Neuron (in vitro differentiated cells): ENCODE measurements at regions not wholly inside any gene's neighbourhood (a gene's known extent, or its start where the extent isn't known, plus 50 kb on each side); places are given as distances from the start of the nearest gene placed in this dataset.

Experiments used
- H2AFZ ChIP-seq: one replicate; pipeline ENCODE4 v1.6.1; 2013; ENCODE audit warnings: low read depth, mild to moderate bottlenecking, inconsistent platforms, low read length, moderate library complexity
- H3K27me3 ChIP-seq: one replicate; pipeline ENCODE4 v1.6.1; 2013; ENCODE audit warnings: low read length; ENCODE audit not compliant: insufficient read depth
- H3K36me3 ChIP-seq: one replicate; pipeline ENCODE4 v1.6.1; 2013; ENCODE audit warnings: low read length; ENCODE audit not compliant: insufficient read depth
- H3K4me1 ChIP-seq: one replicate; pipeline ENCODE4 v1.6.1; 2013; ENCODE audit warnings: low read length; ENCODE audit not compliant: insufficient read depth
- H3K4me3 ChIP-seq: 2 replicates; pipeline ENCODE4 v1.5.1; 2013; ENCODE audit warnings: mild to moderate bottlenecking, low read length, moderate library complexity
- H3K9me3 ChIP-seq: one replicate; pipeline ENCODE4 v1.6.1; 2013; ENCODE audit warnings: low read length

- H3K4me1 ChIP-seq: no peaks in the 10 kb centered on the region
- H3K27me3 ChIP-seq: no peaks in the 10 kb centered on the region
- H2AFZ ChIP-seq: no peak overlapping the region
- no peaks in the 10 kb centered on the region for H3K36me3 ChIP-seq
- H3K9me3 ChIP-seq: no peaks in the 10 kb centered on the region
- H3K4me3 ChIP-seq: no peak overlapping the region
Observed at GRCh38 chr2:55973673-55974072, 50.1 kb upstream of the EFEMP1 start.

GRCh38 chr2:55976681-55977080 is 53.1 kb upstream of the EFEMP1 start:
- no peaks in the 10 kb centered on the region for H3K9me3 ChIP-seq
- no peaks in the 10 kb centered on the region for H3K27me3 ChIP-seq
- H3K4me3 ChIP-seq: no peak overlapping the region
- H3K36me3 ChIP-seq: no peaks in the 10 kb centered on the region
- no peak overlapping the region for H2AFZ ChIP-seq
- H3K4me1 ChIP-seq: no peaks in the 10 kb centered on the region

- Histone ChIP-seq H2AFZ (no peak overlapping the region), H3K9me3 (no peaks in the 10 kb centered on the region), H3K4me3 (no peak overlapping the region), H3K36me3 (no peaks in the 10 kb centered on the region), H3K4me1 (no peaks in the 10 kb centered on the region), H3K27me3 (no peaks in the 10 kb centered on the region)
Observed at GRCh38 chr2:55985406-55985805, 61.8 kb upstream of the EFEMP1 start.

- Histone ChIP-seq H3K4me1 (no peaks in the 10 kb centered on the region), H3K36me3 (no peaks in the 10 kb centered on the region), H3K27me3 (no peaks in the 10 kb centered on the region), H3K4me3 (no peak overlapping the region), H2AFZ (no peak overlapping the region), H3K9me3 (no peaks in the 10 kb centered on the region)
Observed at GRCh38 chr2:55986001-55986400, 62.4 kb upstream of the EFEMP1 start.

GRCh38 chr2:55986700-55987440 is 63.3 kb upstream of the EFEMP1 start:
- Histone ChIP-seq H3K27me3 (peaks cover 3% of the 10 kb centered on the region), H3K4me3 (no peak overlapping the region)

GRCh38 chr2:55989405-55989804 is 65.8 kb upstream of the EFEMP1 start:
- H3K4me1 ChIP-seq: no peaks in the 10 kb centered on the region
- no peak overlapping the region for H2AFZ ChIP-seq
- H3K36me3 ChIP-seq: no peaks in the 10 kb centered on the region
- H3K9me3 ChIP-seq: no peaks in the 10 kb centered on the region
- H3K27me3 ChIP-seq: peaks cover 3% of the 10 kb centered on the region
- no peak overlapping the region for H3K4me3 ChIP-seq

More at GRCh38 chr2:55986700-55987440, 63.3 kb upstream of the EFEMP1 start:
- H2AFZ ChIP-seq: no peak overlapping the region
- no peaks in the 10 kb centered on the region for H3K9me3 ChIP-seq
- no peaks in the 10 kb centered on the region for H3K4me1 ChIP-seq
- no peaks in the 10 kb centered on the region for H3K36me3 ChIP-seq

- no peaks in the 10 kb centered on the region for H3K4me1 ChIP-seq
- H3K27me3 ChIP-seq: peaks cover 3% of the 10 kb centered on the region
- no peak overlapping the region for H3K4me3 ChIP-seq
- H3K36me3 ChIP-seq: no peaks in the 10 kb centered on the region
- no peaks in the 10 kb centered on the region for H3K9me3 ChIP-seq
- no peak overlapping the region for H2AFZ ChIP-seq
Observed at GRCh38 chr2:55992455-55992854, 68.9 kb upstream of the EFEMP1 start.

- Histone ChIP-seq H2AFZ (no peak overlapping the region), H3K27me3 (peaks cover 3% of the 10 kb centered on the region), H3K4me3 (no peak overlapping the region), H3K4me1 (no peaks in the 10 kb centered on the region), H3K9me3 (no peaks in the 10 kb centered on the region), H3K36me3 (no peaks in the 10 kb centered on the region)
Observed at GRCh38 chr2:55993685-55994084, 70.1 kb upstream of the EFEMP1 start.

GRCh38 chr2:55995211-55995610 is 71.6 kb upstream of the EFEMP1 start:
- H3K36me3 ChIP-seq: no peaks in the 10 kb centered on the region
- H3K27me3 ChIP-seq: peaks cover 3% of the 10 kb centered on the region
- H2AFZ ChIP-seq: no peak overlapping the region
- no peaks in the 10 kb centered on the region for H3K9me3 ChIP-seq
- no peaks in the 10 kb centered on the region for H3K4me1 ChIP-seq
- H3K4me3 ChIP-seq: no peak overlapping the region

- peaks cover 3% of the 10 kb centered on the region for H3K27me3 ChIP-seq
- no peaks in the 10 kb centered on the region for H3K4me1 ChIP-seq
- no peak overlapping the region for H2AFZ ChIP-seq
- H3K9me3 ChIP-seq: no peaks in the 10 kb centered on the region
- no peaks in the 10 kb centered on the region for H3K36me3 ChIP-seq
- no peak overlapping the region for H3K4me3 ChIP-seq
Observed at GRCh38 chr2:55995902-55996301, 72.3 kb upstream of the EFEMP1 start.

GRCh38 chr2:55999231-55999630 is 75.6 kb upstream of the EFEMP1 start:
- H3K4me1 ChIP-seq: no peaks in the 10 kb centered on the region
- peaks cover 3% of the 10 kb centered on the region for H3K27me3 ChIP-seq
- no peaks in the 10 kb centered on the region for H3K36me3 ChIP-seq
- H2AFZ ChIP-seq: no peak overlapping the region
- no peak overlapping the region for H3K4me3 ChIP-seq
- no peaks in the 10 kb centered on the region for H3K9me3 ChIP-seq

GRCh38 chr2:55999790-56000189 is 76.2 kb upstream of the EFEMP1 start:
- Histone ChIP-seq H3K4me3 (no peak overlapping the region), H3K4me1 (no peaks in the 10 kb centered on the region), H3K9me3 (no peaks in the 10 kb centered on the region), H3K27me3 (peaks cover 3% of the 10 kb centered on the region), H2AFZ (no peak overlapping the region), H3K36me3 (no peaks in the 10 kb centered on the region)

GRCh38 chr2:56001947-56002346 is 78.4 kb upstream of the EFEMP1 start:
- Histone ChIP-seq H2AFZ (no peak overlapping the region), H3K27me3 (peaks cover 3% of the 10 kb centered on the region), H3K4me3 (no peak overlapping the region), H3K9me3 (no peaks in the 10 kb centered on the region), H3K4me1 (no peaks in the 10 kb centered on the region), H3K36me3 (no peaks in the 10 kb centered on the region)
